IPS-15b (cell line): ENCODE measurements at regions not wholly inside any gene's neighbourhood (a gene's known extent, or its start where the extent isn't known, plus 50 kb on each side); places are given as distances from the start of the nearest gene placed in this dataset.
"Not testable (repeated sequence)": the region's sequence is repeated elsewhere in the genome, so short reads cannot be mapped to it uniquely, and the experiment has no call there.

Experiments used
- H3K27me3 ChIP-seq: one replicate; pipeline ENCODE4 v1.6.1; 2013; ENCODE audit warnings: low read length; ENCODE audit not compliant: control insufficient read depth, insufficient read depth
- H3K36me3 ChIP-seq: one replicate; pipeline ENCODE4 v1.6.1; 2013; ENCODE audit warnings: low read length; ENCODE audit not compliant: control insufficient read depth, insufficient read depth
- H3K4me1 ChIP-seq: one replicate; pipeline ENCODE4 v1.6.1; 2013; ENCODE audit warnings: mild to moderate bottlenecking, low read length; ENCODE audit not compliant: control insufficient read depth, insufficient read depth
- H3K4me3 ChIP-seq: one replicate; pipeline ENCODE4 v1.5.1; 2013; ENCODE audit warnings: low read depth, low read length
- H3K9ac ChIP-seq: one replicate; pipeline ENCODE4 v1.6.1; 2013; ENCODE audit warnings: low read depth, mild to moderate bottlenecking, low read length
- H3K9me3 ChIP-seq: one replicate; pipeline ENCODE4 v1.6.1; 2013; ENCODE audit warnings: mild to moderate bottlenecking, low read length; ENCODE audit not compliant: control insufficient read depth, insufficient read depth

- not testable (repeated sequence) for H3K4me3 ChIP-seq, H3K4me1 ChIP-seq, H3K27me3 ChIP-seq
Measured at GRCh38 chr2:136312568-136312967, 194.6 kb upstream of the CXCR4 start.

GRCh38 chr2:136310797-136311603, 193.1 kb upstream of the CXCR4 start:
- Histone ChIP-seq H3K9me3 (no peaks in the 10 kb centered on the region), H3K27me3 (peaks cover 3% of the 10 kb centered on the region), H3K4me3 (no peak overlapping the region), H3K36me3 (no peaks in the 10 kb centered on the region), H3K9ac (no peak overlapping the region), H3K4me1 (no peaks in the 10 kb centered on the region)

More at GRCh38 chr2:136312568-136312967, 194.6 kb upstream of the CXCR4 start:
- H3K9ac ChIP-seq, H3K9me3 ChIP-seq, H3K36me3 ChIP-seq: not testable (repeated sequence)

GRCh38 chr2:136310005-136310495, 192.1 kb upstream of the CXCR4 start:
- Histone ChIP-seq H3K4me3 (no peak overlapping the region), H3K36me3 (no peaks in the 10 kb centered on the region), H3K9me3 (no peaks in the 10 kb centered on the region), H3K4me1 (no peaks in the 10 kb centered on the region), H3K9ac (no peak overlapping the region), H3K27me3 (peaks cover 3% of the 10 kb centered on the region)

GRCh38 chr2:136308611-136309010, 190.7 kb upstream of the CXCR4 start:
- Histone ChIP-seq H3K4me1 (no peaks in the 10 kb centered on the region), H3K27me3 (peaks cover 3% of the 10 kb centered on the region), H3K9me3 (no peaks in the 10 kb centered on the region), H3K36me3 (no peaks in the 10 kb centered on the region), H3K4me3 (no peak overlapping the region), H3K9ac (no peak overlapping the region)

- no peak overlapping the region for H3K9ac ChIP-seq
- H3K4me3 ChIP-seq: no peak overlapping the region
- no peaks in the 10 kb centered on the region for H3K4me1 ChIP-seq
- H3K27me3 ChIP-seq: peaks cover 3% of the 10 kb centered on the region
- no peaks in the 10 kb centered on the region for H3K36me3 ChIP-seq
- H3K9me3 ChIP-seq: no peaks in the 10 kb centered on the region
Measured at GRCh38 chr2:136306836-136307235, 188.9 kb upstream of the CXCR4 start.

- Histone ChIP-seq H3K9me3 (no peaks in the 10 kb centered on the region), H3K9ac (no peak overlapping the region), H3K36me3 (no peaks in the 10 kb centered on the region), H3K4me1 (no peaks in the 10 kb centered on the region), H3K4me3 (no peak overlapping the region), H3K27me3 (no peaks in the 10 kb centered on the region)
Measured at GRCh38 chr2:136305517-136306192, 187.7 kb upstream of the CXCR4 start.

GRCh38 chr2:136301006-136301405, 183.1 kb upstream of the CXCR4 start:
- H3K9ac ChIP-seq: no peak overlapping the region
- no peak overlapping the region for H3K4me3 ChIP-seq
- H3K27me3 ChIP-seq: no peaks in the 10 kb centered on the region
- H3K36me3 ChIP-seq: no peaks in the 10 kb centered on the region
- H3K9me3 ChIP-seq: no peaks in the 10 kb centered on the region
- H3K4me1 ChIP-seq: no peaks in the 10 kb centered on the region

- Histone ChIP-seq H3K36me3 (no peaks in the 10 kb centered on the region), H3K4me1 (no peaks in the 10 kb centered on the region), H3K9ac (no peak overlapping the region), H3K9me3 (no peaks in the 10 kb centered on the region), H3K4me3 (no peak overlapping the region), H3K27me3 (no peaks in the 10 kb centered on the region)
Measured at GRCh38 chr2:136298631-136299030, 180.7 kb upstream of the CXCR4 start.

GRCh38 chr2:136297994-136298393, 180.0 kb upstream of the CXCR4 start:
- Histone ChIP-seq H3K9me3 (no peaks in the 10 kb centered on the region), H3K4me1 (no peaks in the 10 kb centered on the region), H3K36me3 (no peaks in the 10 kb centered on the region), H3K27me3 (no peaks in the 10 kb centered on the region), H3K9ac (no peak overlapping the region), H3K4me3 (no peak overlapping the region)

- Histone ChIP-seq H3K9ac (no peak overlapping the region), H3K4me3 (no peak overlapping the region), H3K9me3 (no peaks in the 10 kb centered on the region), H3K36me3 (no peaks in the 10 kb centered on the region), H3K27me3 (no peaks in the 10 kb centered on the region), H3K4me1 (no peaks in the 10 kb centered on the region)
Measured at GRCh38 chr2:136297312-136297711, 179.4 kb upstream of the CXCR4 start.

- no peak overlapping the region for H3K4me3 ChIP-seq
- H3K4me1 ChIP-seq: no peaks in the 10 kb centered on the region
- H3K9me3 ChIP-seq: no peaks in the 10 kb centered on the region
- H3K9ac ChIP-seq: no peak overlapping the region
- no peaks in the 10 kb centered on the region for H3K27me3 ChIP-seq
- no peaks in the 10 kb centered on the region for H3K36me3 ChIP-seq
Measured at GRCh38 chr2:136295168-136295567, 177.2 kb upstream of the CXCR4 start.

GRCh38 chr2:136291871-136292270, 173.9 kb upstream of the CXCR4 start:
- no peak overlapping the region for H3K9ac ChIP-seq
- no peaks in the 10 kb centered on the region for H3K27me3 ChIP-seq
- no peaks in the 10 kb centered on the region for H3K4me1 ChIP-seq
- no peaks in the 10 kb centered on the region for H3K36me3 ChIP-seq
- H3K9me3 ChIP-seq: no peaks in the 10 kb centered on the region
- H3K4me3 ChIP-seq: no peak overlapping the region
